GM21381 (cell line): ENCODE measurements at regions not wholly inside any gene's neighbourhood (a gene's known extent, or its start where the extent isn't known, plus 50 kb on each side); places are given as distances from the start of the nearest gene placed in this dataset.

Experiments used
- ATAC-seq: cut with Tn5 transposase; IDR thresholded peaks from one replicate; pipeline ENCODE4 v1.9.1; 2021; ENCODE audit warnings: mild to moderate bottlenecking, moderate library complexity; ENCODE audit not compliant: unreplicated experiment

DNA sequence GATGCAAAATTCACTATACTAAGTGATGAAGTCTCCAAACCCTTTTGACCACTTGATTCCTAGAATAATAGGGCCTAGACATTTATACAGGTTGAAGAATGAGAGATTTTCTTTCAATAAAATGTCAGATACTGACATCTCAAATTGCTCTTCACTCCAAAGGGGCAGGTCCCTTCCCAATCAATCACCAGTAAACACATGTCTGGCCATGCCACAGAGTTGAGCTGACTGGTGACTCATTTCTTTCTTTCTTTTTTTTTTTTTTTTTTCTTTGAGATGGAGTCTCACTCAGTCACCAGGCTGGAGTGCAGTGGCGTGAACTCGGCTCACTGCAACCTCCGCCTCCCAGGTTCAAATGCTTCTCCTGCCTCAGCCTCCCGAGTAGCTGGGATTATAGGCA, 388.6 kb upstream of the BTBD3 start:
- ATAC-seq: no peak

DNA sequence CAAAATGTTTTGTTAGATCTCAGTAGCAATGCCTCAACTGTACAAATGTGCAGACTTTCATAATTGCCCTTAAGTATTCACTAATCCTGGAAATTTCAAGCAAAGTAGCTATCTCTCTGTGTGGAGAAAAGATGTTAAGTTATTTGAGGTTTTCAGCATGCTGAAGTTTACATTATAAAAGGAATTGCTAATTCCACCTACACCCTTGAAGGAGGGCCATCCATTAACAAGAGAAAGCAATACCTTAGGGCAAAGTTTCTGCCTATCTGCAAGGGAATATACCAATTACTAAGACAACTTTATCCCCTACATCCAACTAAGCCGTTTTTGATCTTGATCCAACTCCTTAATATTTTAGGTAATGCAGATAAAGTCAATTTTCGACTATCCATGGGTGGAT, 380.7 kb upstream of the BTBD3 start:
- no peak for ATAC-seq

DNA sequence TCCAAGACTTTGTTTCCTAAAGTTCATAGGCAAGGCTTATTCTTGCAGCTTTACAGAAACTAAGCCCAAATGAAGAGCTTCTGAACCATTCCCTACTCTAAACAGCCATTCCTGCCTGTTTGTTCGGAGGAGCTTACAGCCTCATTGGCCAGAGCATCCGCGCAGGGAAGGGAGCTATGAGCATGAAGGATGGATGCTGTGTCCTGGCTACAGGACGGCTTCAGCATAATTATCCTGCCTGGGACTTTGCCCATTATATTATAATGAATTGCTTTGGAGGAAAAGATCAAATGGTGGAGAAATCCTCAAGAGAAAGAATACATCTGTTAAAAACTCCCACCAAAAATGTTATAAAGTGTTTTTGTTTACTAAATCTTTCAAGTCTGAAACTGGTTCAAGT, 378.2 kb upstream of the BTBD3 start:
- ATAC-seq: no peak

DNA sequence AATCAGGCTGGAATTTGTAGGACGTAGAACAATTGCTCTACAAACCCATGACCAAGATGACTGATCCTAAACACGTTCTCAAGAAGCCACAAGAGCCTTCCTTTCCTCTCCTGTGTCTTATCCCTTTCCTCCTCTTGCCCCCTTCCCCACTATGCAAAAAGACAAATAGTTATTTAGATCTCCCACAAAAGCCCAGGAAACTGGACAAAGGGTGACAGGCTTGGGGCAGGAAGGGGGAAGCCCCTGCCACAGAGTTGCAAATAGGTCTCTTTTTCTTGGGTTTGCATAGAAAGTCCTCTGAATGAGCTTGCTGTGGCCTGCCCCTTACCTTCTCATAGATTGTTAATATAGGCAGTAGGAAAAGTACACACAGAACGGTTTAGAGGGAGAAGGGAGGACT, 377.1 kb upstream of the BTBD3 start:
- ATAC-seq: no peak

DNA sequence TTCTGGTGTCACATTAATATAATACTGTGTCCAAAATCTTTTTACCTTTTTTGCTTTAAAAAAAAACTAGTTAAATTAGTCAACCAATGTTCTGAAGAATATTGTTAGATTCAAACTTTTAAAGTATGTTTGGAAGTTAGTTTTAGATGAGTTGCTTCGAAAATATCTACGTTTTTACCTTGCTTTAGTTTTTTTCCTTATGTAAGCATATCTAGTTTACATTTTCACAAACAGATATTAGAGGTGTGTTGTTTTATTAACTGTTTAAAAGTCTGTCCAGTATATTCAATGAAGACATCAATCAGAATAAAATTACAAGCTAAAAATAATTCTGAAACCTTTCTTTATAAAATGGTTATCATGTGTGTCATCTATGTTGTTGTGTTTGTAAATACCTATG, 375.0 kb upstream of the BTBD3 start:
- no peak for ATAC-seq

DNA sequence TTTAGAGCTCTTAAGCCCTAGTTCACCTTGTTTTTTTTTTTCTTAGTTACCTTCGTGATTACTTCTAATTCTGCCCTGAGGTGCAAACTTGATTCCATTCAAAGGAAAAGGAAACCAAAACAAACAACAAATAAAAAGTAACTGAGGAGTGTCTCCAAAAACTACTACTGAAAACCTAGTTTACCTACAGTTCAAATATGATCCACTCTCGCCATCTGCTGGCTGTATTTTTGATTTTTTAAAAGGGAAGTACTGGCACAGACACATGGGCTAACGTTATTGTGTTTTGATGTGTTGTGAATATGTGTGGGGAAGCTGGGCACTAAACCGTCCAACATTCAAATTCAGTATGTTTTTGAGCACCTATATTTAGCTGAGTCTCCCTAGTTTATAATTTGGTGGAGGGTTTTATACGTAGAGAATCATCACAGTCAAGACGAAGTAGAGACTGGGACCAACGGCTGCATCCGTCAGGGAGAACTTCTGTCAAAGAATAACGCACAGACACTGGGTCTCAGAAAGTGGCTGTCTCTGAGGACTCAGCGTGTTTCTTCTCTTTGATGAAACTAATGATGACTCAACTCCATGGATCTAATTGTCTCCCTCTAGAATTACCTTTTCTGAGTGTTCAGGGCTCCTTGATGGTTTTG, 373.5 kb upstream of the BTBD3 start:
- ATAC-seq: no peak

DNA sequence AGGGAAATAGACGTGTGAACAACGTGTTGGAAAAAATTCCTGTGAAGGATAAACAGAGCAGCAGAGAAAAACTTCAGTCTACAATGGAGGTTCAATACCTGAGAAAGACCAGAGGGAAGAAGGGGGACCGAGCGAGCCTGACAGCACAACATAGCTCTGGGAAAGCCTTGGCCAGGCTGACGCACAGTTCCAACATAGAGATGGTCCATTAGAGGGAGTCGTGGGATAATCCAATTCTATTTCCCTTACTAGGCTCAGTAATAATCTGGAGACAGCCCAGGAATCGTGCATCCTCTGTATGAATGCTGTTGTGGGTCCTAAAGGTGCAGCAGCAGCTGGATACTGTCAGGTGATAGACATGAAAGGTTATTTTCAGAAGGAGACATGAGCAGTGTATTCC, 370.8 kb upstream of the BTBD3 start:
- ATAC-seq: no peak

DNA sequence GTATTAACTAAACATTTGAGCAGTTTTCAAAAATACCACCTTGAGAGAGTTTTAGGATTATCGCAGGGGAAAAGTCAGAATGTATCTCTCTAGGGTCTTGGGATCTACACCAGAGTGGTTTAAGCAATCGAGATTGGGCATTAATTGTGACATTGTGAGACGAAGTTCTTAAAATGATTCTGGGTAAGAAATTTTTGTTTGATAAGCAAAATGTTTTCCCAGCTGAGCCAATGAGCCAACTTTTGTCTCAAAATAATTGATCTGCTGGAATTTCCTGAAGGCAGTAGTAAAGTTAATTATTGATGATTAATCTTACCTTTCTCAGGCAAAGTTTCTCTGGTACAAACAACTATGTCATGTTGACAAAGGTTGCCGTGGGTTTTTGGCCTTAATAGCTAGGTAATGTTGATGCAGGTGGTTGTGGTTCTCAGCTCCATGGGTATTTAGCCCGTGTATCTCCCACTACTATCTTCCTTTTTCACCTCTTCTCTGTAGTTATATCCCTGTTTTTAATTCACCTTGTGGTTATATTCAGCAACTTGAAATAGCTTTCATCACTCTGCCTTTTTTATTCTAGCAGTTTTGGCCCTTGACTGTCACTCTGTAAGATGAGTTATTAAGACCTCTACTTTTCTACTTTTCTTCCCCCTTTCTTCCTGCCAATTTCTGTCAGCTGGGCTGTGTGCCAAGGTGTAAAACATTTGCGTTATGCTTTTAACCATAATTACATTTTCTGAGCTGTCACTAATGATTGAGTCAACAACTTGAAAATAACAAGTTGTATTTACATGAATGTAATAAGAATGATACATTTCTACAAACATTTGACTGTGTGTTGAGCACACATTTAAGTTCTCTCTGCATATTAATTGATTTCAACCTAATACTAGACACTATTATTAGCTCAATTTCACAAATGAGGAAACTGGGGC, 368.3 kb upstream of the BTBD3 start:
- no peak for ATAC-seq

DNA sequence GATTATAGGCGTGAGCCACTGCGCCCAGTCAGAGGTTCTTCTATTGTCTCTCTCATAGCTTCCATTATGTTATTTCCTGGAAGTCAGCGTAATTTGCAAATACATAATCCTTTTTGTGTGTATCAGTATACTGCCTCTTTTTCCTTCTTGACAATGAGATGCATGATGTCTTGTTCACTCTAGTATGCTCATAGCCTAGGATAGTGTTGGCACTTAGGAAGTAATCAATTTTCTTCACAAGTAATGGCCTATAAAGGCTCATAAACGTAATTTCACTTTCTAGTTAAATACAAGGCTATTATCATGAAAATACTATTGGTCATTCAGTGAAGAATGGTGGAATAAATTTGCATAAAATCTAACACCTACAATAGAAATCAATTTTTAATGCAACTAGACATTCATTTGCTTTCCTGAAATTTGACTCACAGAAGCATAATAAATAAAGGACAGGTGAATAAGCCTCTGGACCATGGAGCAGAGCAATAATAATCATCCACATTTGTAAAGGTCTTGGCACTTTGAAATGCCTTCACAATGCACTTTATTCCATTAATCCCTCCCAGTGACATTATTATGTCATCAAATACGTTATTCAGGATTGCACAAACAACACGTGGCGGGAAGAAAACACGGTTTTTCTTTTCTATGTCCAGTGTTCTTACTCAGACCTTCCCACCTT, 366.9 kb upstream of the BTBD3 start:
- ATAC-seq: no peak

DNA sequence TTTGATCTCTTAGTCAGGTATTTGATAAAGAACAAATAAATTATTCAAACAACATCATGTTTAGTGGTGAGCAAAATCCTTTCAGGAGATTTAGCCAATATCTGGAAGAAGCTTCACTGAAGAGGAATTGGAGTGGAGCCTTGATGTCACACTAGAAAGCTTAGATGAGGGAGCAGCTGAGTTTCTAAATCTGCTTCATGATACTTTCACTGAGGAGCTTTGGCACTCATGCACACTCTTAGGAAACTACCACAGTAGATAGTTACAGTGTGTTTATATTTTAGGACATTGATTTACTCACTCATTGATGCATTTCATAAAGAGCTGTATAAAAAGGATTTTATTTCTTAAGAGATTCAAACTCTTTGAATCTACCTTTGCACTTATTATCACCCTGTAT, 366.2 kb upstream of the BTBD3 start:
- ATAC-seq: no peak

DNA sequence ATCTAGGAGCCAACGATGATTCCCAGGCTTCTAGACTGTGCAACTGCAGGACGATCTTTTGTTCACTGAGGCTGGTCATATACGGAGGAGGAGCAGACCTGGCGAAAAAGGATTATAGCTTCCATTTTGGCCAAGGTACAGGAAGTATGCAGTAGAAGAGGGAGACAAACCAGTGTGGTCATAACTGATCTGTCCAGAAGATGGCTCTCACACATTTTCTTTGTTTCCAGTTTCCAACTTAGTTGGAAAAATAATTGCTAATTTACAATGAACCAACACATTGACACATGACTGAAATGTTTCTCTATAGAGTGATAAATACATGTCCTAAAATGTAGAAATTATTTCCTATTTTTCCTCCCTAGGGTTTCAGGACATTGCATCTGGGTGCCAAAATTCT, 364.1 kb upstream of the BTBD3 start:
- no peak for ATAC-seq

DNA sequence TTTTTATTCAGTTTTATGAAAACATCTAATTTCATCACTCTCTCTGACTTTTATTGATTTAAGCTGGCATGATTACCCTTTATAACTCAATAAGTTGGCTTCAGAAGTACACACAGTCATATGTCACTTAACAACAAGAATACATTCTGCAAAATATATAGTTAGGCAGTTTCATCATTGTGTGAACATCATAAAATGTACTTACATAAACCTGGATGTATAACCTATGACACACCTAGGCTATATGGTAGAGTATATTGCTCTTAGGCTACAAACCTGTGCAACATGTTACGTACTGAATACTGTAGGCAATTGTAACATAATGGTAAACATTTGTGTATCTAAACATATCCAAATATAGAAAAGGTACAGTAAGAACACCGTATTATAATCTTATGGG, 362.2 kb upstream of the BTBD3 start:
- ATAC-seq: no peak

DNA sequence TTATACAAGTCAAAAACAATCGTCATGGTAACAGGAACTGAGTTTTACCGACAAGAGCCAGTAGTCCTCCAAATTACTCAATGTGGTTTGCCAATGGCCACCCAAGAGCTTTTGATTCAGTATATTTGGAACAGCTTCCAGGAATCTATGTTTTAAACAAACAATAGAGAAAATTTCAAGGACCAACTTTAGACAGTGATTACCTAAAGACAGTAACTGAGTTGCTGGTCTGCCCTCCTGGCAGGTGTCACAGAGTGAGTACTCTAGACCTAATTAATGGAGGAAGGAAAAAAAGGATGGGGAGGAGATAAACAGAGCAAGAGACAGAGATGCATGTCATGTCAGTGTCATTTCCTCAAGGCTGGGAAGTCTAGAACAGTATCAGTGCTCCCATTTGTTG, 361.3 kb upstream of the BTBD3 start:
- ATAC-seq: no peak

DNA sequence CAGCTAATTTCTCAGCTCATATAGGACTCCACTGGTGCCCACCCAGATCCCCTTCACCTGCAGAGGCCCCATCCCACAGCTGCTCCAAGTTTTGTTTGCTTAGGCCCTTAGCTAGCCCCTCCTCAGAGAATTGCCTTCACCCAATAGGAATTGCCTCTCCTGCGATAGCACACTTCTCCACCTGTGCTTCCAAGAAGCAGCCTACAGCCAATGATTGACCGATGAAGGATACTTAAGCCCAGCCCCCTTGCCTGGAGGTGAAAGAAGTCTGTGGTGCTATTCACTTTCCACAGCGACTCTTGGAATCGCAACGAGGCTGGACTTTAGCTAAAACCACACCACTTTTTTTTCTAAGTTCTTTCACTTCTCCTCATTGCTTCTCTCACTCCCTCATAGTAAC, 353.2 kb upstream of the BTBD3 start:
- no peak for ATAC-seq

DNA sequence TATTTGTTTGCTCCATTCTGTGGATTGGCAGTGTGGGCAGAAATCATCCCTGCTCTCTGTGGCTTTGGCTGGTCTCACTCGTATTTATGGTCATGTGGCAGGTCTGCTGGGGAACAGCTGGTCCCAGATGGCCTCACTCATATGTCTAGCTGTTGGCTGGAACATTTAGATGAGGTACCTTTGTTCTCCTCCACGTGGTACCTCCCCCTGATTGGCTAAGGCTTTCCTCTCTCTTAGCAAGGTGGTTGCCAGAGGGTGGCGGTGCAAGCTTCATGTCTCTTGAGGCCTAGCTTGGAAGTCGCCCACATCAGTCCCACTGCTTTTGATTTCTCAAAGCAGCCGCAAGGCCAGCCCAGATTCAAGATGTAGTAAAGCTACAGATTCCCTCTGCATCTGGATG, 348.5 kb upstream of the BTBD3 start:
- ATAC-seq: no peak

DNA sequence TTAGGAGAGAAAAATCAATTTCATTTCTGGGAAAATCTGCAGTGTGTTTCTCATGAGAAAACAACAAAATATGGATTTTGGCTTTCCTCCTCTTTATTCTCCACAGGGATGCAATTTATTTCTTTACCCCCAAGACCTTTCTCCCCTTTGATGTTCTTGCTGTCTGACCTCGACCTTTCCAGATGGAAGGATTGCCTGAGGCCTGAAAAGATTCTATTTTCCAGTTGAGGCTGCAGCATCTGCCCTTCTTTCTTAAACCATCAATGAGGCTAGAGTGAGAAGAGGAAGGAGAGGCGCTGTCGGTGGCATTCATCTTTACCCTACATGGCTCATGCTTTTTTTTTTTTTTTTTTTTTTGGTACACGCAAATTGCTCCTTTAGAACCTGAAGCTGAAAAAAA, 344.2 kb upstream of the BTBD3 start:
- ATAC-seq: no peak

DNA sequence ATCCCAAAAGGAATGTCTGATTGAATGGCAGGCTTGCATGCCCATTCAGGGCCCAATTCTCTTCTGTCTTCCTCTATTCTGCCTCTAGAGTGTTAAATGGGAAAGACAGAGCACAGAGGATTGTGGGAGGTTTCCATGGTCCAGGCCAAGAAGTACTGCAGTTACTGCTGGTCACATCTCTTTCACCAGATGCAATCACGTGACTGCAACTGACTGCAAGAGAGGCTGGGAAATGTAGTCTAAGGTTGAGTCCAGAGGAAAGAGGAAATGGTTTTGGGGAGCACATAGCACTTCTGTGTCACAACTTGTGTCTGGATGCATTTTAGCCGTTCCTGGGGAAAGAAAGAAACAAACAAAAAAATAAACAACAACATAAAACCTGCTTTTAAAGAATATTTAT, 336.4 kb upstream of the BTBD3 start:
- no peak for ATAC-seq

DNA sequence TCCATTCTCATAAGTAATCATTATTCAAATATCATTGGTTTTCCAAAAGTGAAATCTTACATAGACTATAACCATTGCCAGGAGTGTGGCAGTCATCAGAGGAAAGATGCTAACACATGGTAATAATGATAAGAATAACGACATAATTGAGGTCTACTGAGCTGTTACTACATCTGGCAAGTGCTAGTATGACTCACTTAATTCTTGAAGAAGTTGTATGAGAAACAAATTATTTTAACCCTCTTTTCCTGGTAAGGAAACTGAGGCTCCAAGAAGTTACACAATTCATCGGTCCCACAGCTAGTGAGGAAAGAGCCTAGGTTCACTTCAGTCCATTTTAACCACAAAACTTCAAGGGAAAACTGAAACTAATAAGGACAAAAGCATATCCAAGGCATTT, 335.6 kb upstream of the BTBD3 start:
- ATAC-seq: no peak

DNA sequence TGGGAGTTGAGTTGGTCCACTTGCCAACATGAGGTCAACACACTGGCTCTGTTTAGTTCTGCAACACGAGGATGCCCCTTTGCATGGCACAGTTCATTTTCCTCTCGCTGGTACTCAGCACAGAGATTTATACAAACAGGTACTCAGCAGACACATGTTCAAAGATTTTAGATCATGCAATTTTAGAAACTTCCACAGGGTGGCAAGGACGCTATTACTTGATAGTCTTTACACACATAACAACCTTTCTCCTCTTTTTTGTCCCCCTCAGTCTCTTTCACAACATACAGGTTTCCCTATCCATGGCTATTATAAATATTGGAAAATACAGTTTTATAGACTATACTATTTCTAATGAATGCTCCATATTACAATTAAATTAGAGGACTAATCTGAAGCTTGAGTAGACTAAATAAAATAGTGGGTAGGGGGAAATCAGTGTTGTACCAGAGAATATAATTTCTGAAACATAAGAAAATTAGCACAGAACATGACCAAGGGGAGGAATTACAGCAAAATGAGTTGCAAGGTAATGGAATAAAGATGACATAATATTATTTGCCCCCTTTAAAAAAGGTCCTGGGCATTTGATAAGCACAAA, 331.8 kb upstream of the BTBD3 start:
- ATAC-seq: no peak

DNA sequence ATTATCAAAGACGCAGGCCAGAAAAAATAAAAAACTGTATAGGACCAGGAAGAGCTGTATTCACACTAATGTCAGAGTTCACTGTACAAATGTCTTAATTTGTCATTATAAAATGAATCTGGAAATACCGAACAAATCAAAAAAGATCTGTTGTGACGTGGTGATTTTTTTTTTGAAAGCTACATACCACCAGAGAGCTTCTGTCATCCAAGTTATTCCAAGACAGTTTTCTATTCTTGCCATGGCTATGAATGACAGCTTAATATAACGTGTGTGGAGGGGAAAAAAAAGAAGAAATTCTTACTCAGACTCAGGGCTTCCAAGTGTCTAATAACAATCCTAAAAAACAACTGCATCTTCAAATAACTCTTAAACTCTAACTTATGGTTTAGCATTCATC, 328.8 kb upstream of the BTBD3 start:
- ATAC-seq: no peak

DNA sequence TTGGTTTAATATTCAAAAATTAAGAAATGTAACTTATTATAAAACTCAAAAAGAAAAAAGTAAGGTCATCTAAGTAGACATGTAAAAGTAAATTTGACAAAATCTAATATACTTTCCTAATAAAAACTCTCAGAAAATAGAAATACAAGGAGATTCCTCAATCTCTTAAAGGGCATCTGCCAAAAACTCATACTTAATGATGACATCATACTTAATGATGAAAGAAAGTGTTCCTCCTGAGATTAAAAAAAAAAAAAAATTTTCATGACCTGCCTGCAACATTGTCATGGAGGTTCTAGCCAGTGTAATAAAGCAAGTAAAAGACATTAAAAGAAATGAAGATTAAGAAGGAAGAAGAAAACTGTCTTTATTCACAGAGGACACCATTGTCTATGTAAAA, 325.7 kb upstream of the BTBD3 start:
- ATAC-seq: no peak

DNA sequence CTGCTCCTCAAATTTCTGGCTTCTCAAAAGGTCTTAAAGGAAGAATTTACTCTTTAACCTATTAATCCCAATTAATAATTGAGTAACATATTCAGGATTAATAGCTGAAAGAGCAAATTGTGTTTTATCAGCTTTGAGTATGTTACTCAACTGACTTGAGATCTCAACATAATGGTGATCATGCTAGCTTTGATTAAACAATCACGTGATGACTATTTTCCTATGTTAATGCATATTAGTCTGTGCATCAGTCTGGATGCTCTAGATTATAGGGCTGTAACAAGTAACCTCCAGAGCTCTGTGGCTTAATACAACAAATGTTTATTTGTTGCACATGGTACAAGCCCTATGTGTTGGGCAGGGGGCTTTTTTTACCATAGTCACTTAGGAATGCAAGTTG, 313.4 kb upstream of the BTBD3 start:
- ATAC-seq: no peak
